Pancreas (tissue), 10 donors: ENCODE measurements at regions not wholly inside any gene's neighbourhood (a gene's known extent, or its start where the extent isn't known, plus 50 kb on each side); places are given as distances from the start of the nearest gene placed in this dataset.

Experiments used
- ATAC-seq, 4 donors: fragments of 200-7000 bp; cut with Tn5 transposase; one replicate each; pipeline versions ENCODE4 v1.8.0 to v1.9.1; 2020; ENCODE audit warnings: mild to moderate bottlenecking in 4 of 4, moderate library complexity in 4 of 4
- DNase-seq, 6 donors: peaks; one replicate each; pipeline ENCODE4 v3.0.0-alpha.2; 2020
- FAIRE-seq: peaks from 2 replicates; lab custom pipeline; 2012; peaks lifted over from hg19 to GRCh38; lab: Jason Lieb, UNC
- H3K27ac ChIP-seq, 4 donors: fragments of 200-600 bp; sonication (generic); 1 replicate in 3 of 4; 2 replicates in 1 of 4; pipeline versions ENCODE4 v1.5.0 to v1.8.0; 2020
- H3K27me3 ChIP-seq, 4 donors: fragments of 200-600 bp; one replicate each; pipeline ENCODE4 v1.8.0; 2021
- H3K36me3 ChIP-seq, 3 donors: fragments of 200-600 bp; sonication (generic) in 1 of 3; one replicate each; pipeline versions ENCODE4 v1.5.0 to v1.8.0; 2020 to 2021
- H3K4me1 ChIP-seq, 3 donors: fragments of 200-600 bp; one replicate each; pipeline ENCODE4 v1.8.0; 2021
- H3K4me3 ChIP-seq, 4 donors: fragments of 200-600 bp; sonication (generic) in 2 of 4; one replicate each; pipeline versions ENCODE4 v1.5.0 to v1.8.0; 2020 to 2021
- H3K9me3 ChIP-seq, 4 donors: fragments of 200-600 bp; one replicate each; pipeline ENCODE4 v1.8.0; 2021
- CTCF ChIP-seq, 4 donors: fragments of 200-600 bp; sonication (generic) in 3 of 4; IDR thresholded peaks; one replicate each; pipeline versions ENCODE4 v1.5.0 to v1.8.0; 2021; ENCODE audit warnings: antibody characterized with exemption in 4 of 4
- WGBS, 2 donors: extraction: QIAGEN DNeasy Blood & Tissue Kit; methylation state at CpG; one replicate each; pipeline ENCODE4 v1.1.7; 2013; 5-methylcytosine and 5-hydroxymethylcytosine counted together
- intact Hi-C, 3 donors: fragments of 100-400 bp; cut with DNase I; formaldehyde crosslinking; loops; one replicate each; pipeline versions ENCODE4 v1.11.1 to v1.14.2; 2022
- donor health status: healthy with polysubstance abuse.
- donor health status: DM: no; HTN: no; CAD: no; lungs with moderate emphysema.
- donor health status: DM: no; HTN: no; CAD: no.
- donor health status: control.
- donor health status: control.
- donor health status: Bipolar disorder and iron deficiency.
- donor health status: DM: yes; HTN: yes; CAD: no.
- donor health status: DM: no; HTN: no; CAD: no.
- donor health status: DM: no; HTN: no; CAD: no.
- donor health status: DM: yes; HTN: yes; CAD: no.

GRCh38 chr1:56387071-56387740, 192.2 kb downstream of the PLPP3 start:
- intact Hi-C loops = no loop called here
- Histone ChIP-seq H3K9me3 (no peaks in the 10 kb centered on the region), H3K4me3 (no peak overlapping the region), H3K27me3 (no peaks in the 10 kb centered on the region), H3K4me1 (no peaks in the 10 kb centered on the region), H3K36me3 (no peaks in the 10 kb centered on the region), H3K27ac (no peak overlapping the region)
- TF ChIP-seq CTCF (IDR thresholded peaks at IDR 0.05) = no peak
- DNase-seq (no peak), ATAC-seq (no peak), FAIRE-seq (no peak)
- 54 to 60% methylated on average over 1 of the region's 1 CpG for WGBS, 2 donors

- Histone ChIP-seq H3K4me1 (no peaks in the 10 kb centered on the region), H3K36me3 (no peaks in the 10 kb centered on the region), H3K9me3 (no peaks in the 10 kb centered on the region), H3K27ac (no peak overlapping the region), H3K27me3 (no peaks in the 10 kb centered on the region), H3K4me3 (no peak overlapping the region)
- FAIRE-seq (no peak), DNase-seq (no peak), ATAC-seq (no peak)
- intact Hi-C loops = no loop called here
- no peak for TF ChIP-seq CTCF (IDR thresholded peaks at IDR 0.05)
- WGBS, 2 donors = 39 to 43% methylated on average over 1 of the region's 1 CpG
These were observed 194.0 kb downstream of the PLPP3 start for GRCh38 chr1:56385314-56385713.

DNA sequence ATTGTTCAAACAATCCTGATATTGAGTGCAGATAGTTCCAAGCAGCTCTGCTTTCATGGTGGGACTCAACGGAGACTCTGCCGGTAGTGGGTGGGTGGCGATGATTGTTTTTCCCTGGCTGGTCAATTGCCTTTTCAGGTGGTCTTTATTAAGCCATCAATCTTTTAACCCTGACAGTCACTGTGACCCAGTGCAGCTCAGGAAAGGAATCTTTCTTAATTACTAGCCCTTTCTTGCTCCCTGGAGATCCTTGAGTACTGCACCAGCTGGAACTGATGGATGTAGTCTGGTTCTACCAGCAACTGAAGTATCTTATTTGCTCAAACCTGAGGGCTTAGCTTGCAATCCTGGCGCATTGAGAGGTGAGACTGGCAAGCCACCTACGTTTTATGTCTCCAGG, 196.4 kb downstream of the PLPP3 start:
- intact Hi-C loops = no loop called here
- ATAC-seq (no peak), DNase-seq (no peak), FAIRE-seq (no peak)
- H3K27me3 ChIP-seq = no peaks in the 10 kb centered on the region
- H3K4me3 ChIP-seq = no peak overlapping the region
- WGBS, 2 donors = 85 to 86% methylated on average over 5 of the region's 5 CpGs
- no peaks in the 10 kb centered on the region for H3K9me3 ChIP-seq
- no peaks in the 10 kb centered on the region for H3K4me1 ChIP-seq
- no peak overlapping the region for H3K27ac ChIP-seq
- H3K36me3 ChIP-seq = no peaks in the 10 kb centered on the region
- TF ChIP-seq CTCF (IDR thresholded peaks at IDR 0.05) = no peak

DNA sequence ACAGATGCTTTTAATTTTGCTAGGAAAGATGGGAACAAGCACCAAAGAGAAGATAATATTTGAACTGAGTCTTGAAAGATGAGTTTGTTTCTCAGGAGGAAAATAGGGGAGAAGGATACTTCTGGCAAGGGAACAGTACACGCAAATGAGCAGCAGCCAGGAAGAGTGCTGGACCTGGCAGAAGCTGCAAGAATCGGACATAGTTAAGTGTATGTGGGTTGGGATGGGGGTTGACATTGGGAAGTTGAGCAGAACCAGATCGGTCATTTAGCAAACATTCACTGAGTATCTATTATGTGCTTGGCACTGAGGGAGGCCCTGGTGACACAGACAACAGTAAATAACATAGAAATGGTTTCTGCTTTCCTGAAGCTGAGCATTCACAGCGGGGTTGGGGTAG, 198.8 kb downstream of the PLPP3 start:
- no peak for FAIRE-seq
- no peak for DNase-seq
- H3K9me3 ChIP-seq = no peaks in the 10 kb centered on the region
- no peaks in the 10 kb centered on the region for H3K36me3 ChIP-seq
- H3K4me3 ChIP-seq = no peak overlapping the region
- intact Hi-C loops = no loop called here
- 72% methylated on average over 4 of the region's 4 CpGs for WGBS, 2 donors
- no peak overlapping the region for H3K27ac ChIP-seq
- ATAC-seq = no peak
- no peaks in the 10 kb centered on the region for H3K27me3 ChIP-seq
- no peak for TF ChIP-seq CTCF (IDR thresholded peaks at IDR 0.05)
- no peaks in the 10 kb centered on the region for H3K4me1 ChIP-seq

DNA sequence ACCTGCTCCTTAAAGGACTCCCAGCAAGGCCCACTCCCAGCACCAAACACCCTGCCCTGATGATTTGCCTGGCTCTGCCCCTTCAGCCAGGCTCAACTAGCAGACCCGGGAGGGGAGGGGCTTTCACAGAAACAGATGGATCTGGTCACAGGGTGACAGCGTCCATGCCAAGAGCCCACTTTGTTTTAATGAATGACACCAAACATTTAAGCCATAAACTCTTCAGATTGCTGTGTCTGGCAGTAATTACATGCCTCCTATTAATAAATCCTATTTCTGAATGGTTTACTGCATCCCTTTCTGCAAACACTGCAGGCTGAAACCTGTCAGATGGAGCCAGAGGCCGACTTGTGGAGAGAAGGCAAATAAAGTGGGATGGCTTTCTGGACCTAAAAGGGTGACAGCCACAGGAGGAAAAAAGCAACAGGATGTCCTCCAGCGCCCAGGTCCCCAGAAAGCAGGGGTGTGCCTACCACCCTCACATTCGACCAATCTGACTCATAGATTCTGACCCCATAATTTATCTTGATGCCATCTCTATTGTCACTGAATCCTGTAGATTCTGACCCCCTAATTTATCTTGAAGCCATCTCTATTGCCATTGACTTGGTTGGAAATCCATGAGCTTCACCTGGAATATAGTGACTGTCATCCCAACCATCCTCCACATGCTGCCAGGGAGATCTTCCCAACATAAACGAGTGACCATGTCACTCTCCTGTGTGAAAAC, 200.9 kb downstream of the PLPP3 start:
- ATAC-seq (no peak), DNase-seq (no peak), FAIRE-seq (no peak)
- no peaks in the 10 kb centered on the region for H3K27me3 ChIP-seq
- no peak overlapping the region for H3K4me3 ChIP-seq
- no peaks in the 10 kb centered on the region for H3K4me1 ChIP-seq
- 65 to 70% methylated on average over 6 of the region's 6 CpGs for WGBS, 2 donors
- H3K27ac ChIP-seq = no peak overlapping the region
- no peak for TF ChIP-seq CTCF (IDR thresholded peaks at IDR 0.05)
- intact Hi-C loops = no loop called here
- H3K9me3 ChIP-seq = no peaks in the 10 kb centered on the region
- no peaks in the 10 kb centered on the region for H3K36me3 ChIP-seq
